HCT116 (cell line): ENCODE measurements at regions not wholly inside any gene's neighbourhood (a gene's known extent, or its start where the extent isn't known, plus 50 kb on each side); places are given as distances from the start of the nearest gene placed in this dataset.

Experiments used
- CEBPB ChIP-seq: IDR thresholded peaks from 2 replicates; pipeline ENCODE4 v1.6.1; 2012; ENCODE audit warnings: low read depth
- FOSL1 ChIP-seq: IDR thresholded peaks from 2 replicates; pipeline ENCODE4 v1.6.1; 2012; ENCODE audit warnings: low read depth
- POLR2A ChIP-seq: IDR thresholded peaks from 2 replicates; pipeline ENCODE4 v1.7.0; 2011; ENCODE audit warnings: borderline replicate concordance; ENCODE audit not compliant: insufficient read depth, insufficient read length; ENCODE audit errors: extremely low read depth
- POLR2AphosphoS5 ChIP-seq: IDR thresholded peaks from 2 replicates; pipeline ENCODE4 v1.6.1; 2011; ENCODE audit warnings: mild to moderate bottlenecking, low read depth, low read length, moderate library complexity
- SRF ChIP-seq: IDR thresholded peaks from 2 replicates; pipeline ENCODE4 v1.6.1; 2012; ENCODE audit warnings: low read depth
- TF ChIP-seq, protein P1 (sequence below): IDR thresholded peaks from 2 replicates; pipeline ENCODE4 v1.6.1; 2012
- TF ChIP-seq, protein P2 (sequence below), 3 experiments: fragments of 200-600 bp in 1 of 3; sonication (generic) in 1 of 3; IDR thresholded peaks in 2 of 3; conservative IDR thresholded peaks in 1 of 3; 2 replicates each; pipeline ENCODE4 v1.5.1; 2012 to 2017; ENCODE audit warnings: low read depth in 2 of 3, low read length in 2 of 3, antibody characterized with exemption in 1 of 3, borderline replicate concordance in 1 of 3, control low read depth in 1 of 3, mild to moderate bottlenecking in 1 of 3, mixed read lengths in 1 of 3, mixed run types in 1 of 3, moderate library complexity in 1 of 3; ENCODE audit not compliant: insufficient read depth in 1 of 3

DNA sequence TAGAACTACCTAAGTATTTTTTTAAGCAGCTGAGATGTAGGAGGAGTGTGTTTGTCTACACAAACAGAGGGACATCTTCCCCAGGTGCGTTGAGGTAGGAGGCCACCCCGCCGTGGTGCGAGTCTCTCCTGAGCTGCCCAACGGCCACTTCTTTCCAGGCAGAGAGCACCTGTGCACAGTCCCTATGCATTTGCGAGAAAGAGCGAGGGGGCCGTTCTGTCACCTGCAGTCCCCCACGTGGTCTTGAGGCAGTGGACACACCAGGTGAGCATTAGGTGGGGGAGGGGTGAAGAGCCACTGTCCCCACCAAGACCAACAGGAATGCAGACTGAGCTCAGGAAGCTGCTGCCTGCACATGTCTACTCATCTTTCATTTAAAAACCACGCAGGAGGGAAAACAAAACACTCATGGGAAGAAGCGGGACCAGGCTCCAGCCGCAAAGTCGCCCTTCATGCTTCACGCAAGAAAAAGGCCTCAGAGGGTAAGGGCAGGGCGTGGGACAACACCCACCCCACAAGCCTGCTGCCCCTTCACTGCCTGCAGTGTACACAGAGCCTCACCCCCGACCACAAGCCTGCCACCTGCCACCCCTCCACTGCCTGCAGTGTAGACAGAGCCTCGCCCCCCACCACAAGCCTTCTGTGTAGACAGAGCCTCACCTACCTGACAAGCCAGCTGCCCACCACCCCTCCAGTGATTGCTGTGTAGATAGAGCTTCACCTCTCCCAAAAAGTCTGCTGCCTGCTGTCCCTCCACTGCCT is 142.0 kb downstream of the DLL1 start:
- TF ChIP-seq FOSL1: no peak
- TF ChIP-seq, protein P1, sequence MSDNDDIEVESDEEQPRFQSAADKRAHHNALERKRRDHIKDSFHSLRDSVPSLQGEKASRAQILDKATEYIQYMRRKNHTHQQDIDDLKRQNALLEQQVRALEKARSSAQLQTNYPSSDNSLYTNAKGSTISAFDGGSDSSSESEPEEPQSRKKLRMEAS: no peak
- TF ChIP-seq CEBPB: no peak
- TF ChIP-seq SRF: no peak
- TF ChIP-seq POLR2A: no peak
- TF ChIP-seq, protein P2, sequence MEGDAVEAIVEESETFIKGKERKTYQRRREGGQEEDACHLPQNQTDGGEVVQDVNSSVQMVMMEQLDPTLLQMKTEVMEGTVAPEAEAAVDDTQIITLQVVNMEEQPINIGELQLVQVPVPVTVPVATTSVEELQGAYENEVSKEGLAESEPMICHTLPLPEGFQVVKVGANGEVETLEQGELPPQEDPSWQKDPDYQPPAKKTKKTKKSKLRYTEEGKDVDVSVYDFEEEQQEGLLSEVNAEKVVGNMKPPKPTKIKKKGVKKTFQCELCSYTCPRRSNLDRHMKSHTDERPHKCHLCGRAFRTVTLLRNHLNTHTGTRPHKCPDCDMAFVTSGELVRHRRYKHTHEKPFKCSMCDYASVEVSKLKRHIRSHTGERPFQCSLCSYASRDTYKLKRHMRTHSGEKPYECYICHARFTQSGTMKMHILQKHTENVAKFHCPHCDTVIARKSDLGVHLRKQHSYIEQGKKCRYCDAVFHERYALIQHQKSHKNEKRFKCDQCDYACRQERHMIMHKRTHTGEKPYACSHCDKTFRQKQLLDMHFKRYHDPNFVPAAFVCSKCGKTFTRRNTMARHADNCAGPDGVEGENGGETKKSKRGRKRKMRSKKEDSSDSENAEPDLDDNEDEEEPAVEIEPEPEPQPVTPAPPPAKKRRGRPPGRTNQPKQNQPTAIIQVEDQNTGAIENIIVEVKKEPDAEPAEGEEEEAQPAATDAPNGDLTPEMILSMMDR (IDR thresholded peaks at IDR 0.05 in 2 of 3, conservative IDR thresholded peaks at IDR 0.05 in 1 of 3; ENCODE audit: borderline replicate concordance in 1 of 3, insufficient read depth in 1 of 3, low read depth in 2 of 3, low read length in 2 of 3): no peak
- TF ChIP-seq POLR2AphosphoS5: no peak
